Psoas muscle (tissue), 7 donors: ENCODE measurements at regions not wholly inside any gene's neighbourhood (a gene's known extent, or its start where the extent isn't known, plus 50 kb on each side); places are given as distances from the start of the nearest gene placed in this dataset.

Experiments used
- ATAC-seq, 4 donors: fragments of 200-7000 bp; cut with Tn5 transposase; one replicate each; pipeline ENCODE4 v1.9.1; 2020; ENCODE audit warnings: moderate library complexity in 3 of 4, mild to moderate bottlenecking in 2 of 4
- DNase-seq, 2 donors: peaks; one replicate each; pipeline ENCODE4 v3.0.0-alpha.2; 2020
- H3K27ac ChIP-seq: fragments of 200-600 bp; one replicate; pipeline ENCODE4 v1.8.0; 2022
- H3K27me3 ChIP-seq, 3 donors: fragments of 200-600 bp in 1 of 3; one replicate each; pipeline versions ENCODE4 v1.6.1 to v1.8.0; 2013 to 2022; ENCODE audit warnings: low read length in 2 of 3, mild to moderate bottlenecking in 2 of 3, moderate library complexity in 1 of 3; ENCODE audit not compliant: insufficient read depth in 3 of 3
- H3K36me3 ChIP-seq, 2 donors: fragments of 200-600 bp in 1 of 2; one replicate each; pipeline versions ENCODE4 v1.6.1 to v1.8.0; 2013 to 2022; ENCODE audit warnings: low read depth in 1 of 2, mild to moderate bottlenecking in 1 of 2, moderate library complexity in 1 of 2; ENCODE audit not compliant: insufficient read depth in 1 of 2
- H3K4me1 ChIP-seq: fragments of 200-600 bp; one replicate; pipeline ENCODE4 v1.8.0; 2022
- H3K4me3 ChIP-seq: fragments of 200-600 bp; one replicate; pipeline ENCODE4 v1.8.0; 2022; ENCODE audit warnings: mild to moderate bottlenecking
- H3K9me3 ChIP-seq: fragments of 200-600 bp; one replicate; pipeline ENCODE4 v1.8.0; 2022
- WGBS, 3 donors: extraction: QIAGEN DNeasy Blood & Tissue Kit; methylation state at CpG; one replicate each; pipeline versions ENCODE4 v1.1.6 to v1.1.7; 2013; 5-methylcytosine and 5-hydroxymethylcytosine counted together
- intact Hi-C, 2 donors: fragments of 100-400 bp; cut with DNase I; formaldehyde crosslinking; loops; one replicate each; pipeline versions ENCODE4 v1.11.0 to v1.14.2; 2022
- TF ChIP-seq, protein P1 (sequence below): fragments of 200-600 bp; IDR thresholded peaks from one replicate; pipeline ENCODE4 v1.8.0; 2022; ENCODE audit warnings: antibody characterized with exemption
- donor health status: healthy with polysubstance abuse.
- donor health status: DM: no; HTN: no; CAD: no; lungs with moderate emphysema.
- donor health status: Bipolar disorder and iron deficiency.
- donor health status: healthy.
- donor health status: DM: yes; HTN: yes; CAD: no.
- donor health status: DM: no; HTN: no; CAD: no.
- donor health status: DM: yes; HTN: yes; CAD: no.

GRCh38 chr5:167226386-167226785 lies 1065.1 kb upstream of the WWC1 start:
- intact Hi-C loops: no loop called here

DNA sequence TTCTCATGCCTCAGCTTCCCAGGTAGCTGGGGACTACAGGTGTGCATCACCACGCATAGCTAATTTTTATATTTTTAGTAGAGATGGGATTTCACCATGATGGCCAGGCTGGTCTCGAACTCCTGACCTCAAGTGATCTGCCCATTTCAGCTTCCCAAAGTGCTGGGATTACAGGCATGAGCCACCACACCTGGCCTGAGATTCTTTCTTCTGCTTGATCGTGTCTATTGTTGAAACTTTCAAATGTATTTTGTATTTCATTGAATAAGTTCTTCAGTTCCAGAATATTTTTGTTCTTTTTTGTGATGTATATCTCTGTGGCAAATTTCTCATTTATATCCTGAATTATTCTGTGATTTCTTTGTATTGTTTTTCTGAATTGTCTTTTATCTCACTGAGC lies 1063.3 kb upstream of the WWC1 start:
- 87 to 93% (median 88%) methylated on average over 3 of the region's 3 CpGs for WGBS, 3 donors
- no peaks in the 10 kb centered on the region for H3K4me1 ChIP-seq
- no peak overlapping the region for H3K4me3 ChIP-seq
- H3K36me3 ChIP-seq: no peaks in the 10 kb centered on the region
- TF ChIP-seq, protein P1, sequence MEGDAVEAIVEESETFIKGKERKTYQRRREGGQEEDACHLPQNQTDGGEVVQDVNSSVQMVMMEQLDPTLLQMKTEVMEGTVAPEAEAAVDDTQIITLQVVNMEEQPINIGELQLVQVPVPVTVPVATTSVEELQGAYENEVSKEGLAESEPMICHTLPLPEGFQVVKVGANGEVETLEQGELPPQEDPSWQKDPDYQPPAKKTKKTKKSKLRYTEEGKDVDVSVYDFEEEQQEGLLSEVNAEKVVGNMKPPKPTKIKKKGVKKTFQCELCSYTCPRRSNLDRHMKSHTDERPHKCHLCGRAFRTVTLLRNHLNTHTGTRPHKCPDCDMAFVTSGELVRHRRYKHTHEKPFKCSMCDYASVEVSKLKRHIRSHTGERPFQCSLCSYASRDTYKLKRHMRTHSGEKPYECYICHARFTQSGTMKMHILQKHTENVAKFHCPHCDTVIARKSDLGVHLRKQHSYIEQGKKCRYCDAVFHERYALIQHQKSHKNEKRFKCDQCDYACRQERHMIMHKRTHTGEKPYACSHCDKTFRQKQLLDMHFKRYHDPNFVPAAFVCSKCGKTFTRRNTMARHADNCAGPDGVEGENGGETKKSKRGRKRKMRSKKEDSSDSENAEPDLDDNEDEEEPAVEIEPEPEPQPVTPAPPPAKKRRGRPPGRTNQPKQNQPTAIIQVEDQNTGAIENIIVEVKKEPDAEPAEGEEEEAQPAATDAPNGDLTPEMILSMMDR: no peak
- no peak for DNase-seq
- H3K27ac ChIP-seq: no peak overlapping the region
- no peak for ATAC-seq
- intact Hi-C loops: no loop called here
- no peaks in the 10 kb centered on the region for H3K27me3 ChIP-seq
- no peaks in the 10 kb centered on the region for H3K9me3 ChIP-seq

More at GRCh38 chr5:167226386-167226785, 1065.1 kb upstream of the WWC1 start:
- Histone ChIP-seq H3K4me3 (no peak overlapping the region), H3K4me1 (no peaks in the 10 kb centered on the region), H3K9me3 (no peaks in the 10 kb centered on the region), H3K36me3 (no peaks in the 10 kb centered on the region), H3K27me3 (no peaks in the 10 kb centered on the region), H3K27ac (no peak overlapping the region)
- TF ChIP-seq, protein P1: no peak
- DNase-seq (no peak), ATAC-seq (no peak)
- 81 to 100% (median 99%) methylated on average over 1 of the region's 1 CpG for WGBS, 3 donors

DNA sequence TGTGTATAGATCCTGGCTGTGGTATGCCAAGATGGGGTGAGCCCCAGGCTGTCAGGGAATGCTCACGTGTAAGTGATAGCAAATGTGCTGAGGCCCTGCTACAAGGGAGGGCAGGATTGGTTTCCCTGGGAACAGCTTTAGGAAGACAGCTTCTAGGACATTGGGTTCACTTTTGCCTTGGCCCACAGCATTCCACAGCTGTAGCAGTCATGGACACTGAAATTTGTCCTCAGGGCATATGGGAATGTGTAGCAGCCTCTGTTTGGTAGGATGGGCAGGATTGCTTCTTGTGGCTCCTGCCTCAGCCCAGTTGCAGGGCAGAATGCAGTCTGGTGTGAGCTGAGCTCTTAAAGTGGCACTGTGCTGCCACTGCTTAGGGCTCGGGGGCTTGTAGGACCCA lies 1061.7 kb upstream of the WWC1 start:
- Histone ChIP-seq H3K4me1 (no peaks in the 10 kb centered on the region), H3K36me3 (no peaks in the 10 kb centered on the region), H3K9me3 (no peaks in the 10 kb centered on the region), H3K27ac (no peak overlapping the region), H3K27me3 (no peaks in the 10 kb centered on the region), H3K4me3 (no peak overlapping the region)
- no peak for ATAC-seq
- intact Hi-C loops: no loop called here
- DNase-seq: no peak
- TF ChIP-seq, protein P1: no peak
- 55 to 77% (median 76%) methylated on average over 2 of the region's 2 CpGs for WGBS, 3 donors

- intact Hi-C loops: no loop called here
- no peaks in the 10 kb centered on the region for H3K27me3 ChIP-seq
- no peaks in the 10 kb centered on the region for H3K9me3 ChIP-seq
- no peaks in the 10 kb centered on the region for H3K4me1 ChIP-seq
- H3K36me3 ChIP-seq: no peaks in the 10 kb centered on the region
- TF ChIP-seq, protein P1: no peak
- DNase-seq (no peak), ATAC-seq (no peak)
- no peak overlapping the region for H3K27ac ChIP-seq
- no peak overlapping the region for H3K4me3 ChIP-seq
- WGBS, 3 donors: 84 to 88% (median 85%) methylated on average over 1 of the region's 1 CpG
Observed at GRCh38 chr5:167230414-167230813, 1061.0 kb upstream of the WWC1 start.

GRCh38 chr5:167232675-167233311 lies 1058.7 kb upstream of the WWC1 start:
- ATAC-seq (no peak), DNase-seq (no peak)
- no peaks in the 10 kb centered on the region for H3K4me1 ChIP-seq
- WGBS, 3 donors: 62 to 66% (median 66%) methylated on average over 3 of the region's 3 CpGs
- H3K36me3 ChIP-seq: no peaks in the 10 kb centered on the region
- H3K9me3 ChIP-seq: no peaks in the 10 kb centered on the region
- H3K4me3 ChIP-seq: no peak overlapping the region
- intact Hi-C loops: no loop called here
- no peak overlapping the region for H3K27ac ChIP-seq
- TF ChIP-seq, protein P1: no peak
- H3K27me3 ChIP-seq: no peaks in the 10 kb centered on the region
